Urothelium cell line (cell line): ENCODE measurements at regions not wholly inside any gene's neighbourhood (a gene's known extent, or its start where the extent isn't known, plus 50 kb on each side); places are given as distances from the start of the nearest gene placed in this dataset.
"Not testable (repeated sequence)": the region's sequence is repeated elsewhere in the genome, so short reads cannot be mapped to it uniquely, and the experiment has no call there.

Experiments used
- DNase-seq: peaks from one replicate; pipeline ENCODE4 v3.0.0; 2011; ENCODE audit warnings: low spot score, mixed read lengths
- FAIRE-seq: peaks from 2 replicates; lab custom pipeline; 2011; peaks lifted over from hg19 to GRCh38; lab: Jason Lieb, UNC

GRCh38 chr2:187676050-187676449 is 121.8 kb upstream of the TFPI start:
- DNase-seq, FAIRE-seq: not testable (repeated sequence)

- DNase-seq = no peak
- no peak for FAIRE-seq
Measured at GRCh38 chr2:187679454-187679853, 125.2 kb upstream of the TFPI start.

DNA sequence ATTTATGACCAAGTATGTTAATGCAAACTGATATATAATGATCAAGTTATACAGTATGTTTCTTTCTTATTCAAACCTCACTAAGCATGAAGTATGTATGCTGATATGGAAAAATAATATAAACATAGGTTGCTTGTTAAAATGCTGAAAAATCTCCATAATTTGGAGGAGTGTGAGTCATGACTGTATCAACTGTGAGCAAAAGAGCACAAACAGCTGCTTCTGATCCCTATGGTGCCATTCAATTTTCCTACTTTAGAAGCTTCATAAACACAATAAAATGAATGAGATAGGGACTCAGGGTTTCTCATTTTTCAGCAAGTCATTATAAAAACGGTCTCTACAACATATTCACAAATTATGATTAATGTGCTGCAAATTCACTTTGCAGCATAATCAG is 129.9 kb upstream of the TFPI start:
- no peak for DNase-seq
- no peak for FAIRE-seq

DNA sequence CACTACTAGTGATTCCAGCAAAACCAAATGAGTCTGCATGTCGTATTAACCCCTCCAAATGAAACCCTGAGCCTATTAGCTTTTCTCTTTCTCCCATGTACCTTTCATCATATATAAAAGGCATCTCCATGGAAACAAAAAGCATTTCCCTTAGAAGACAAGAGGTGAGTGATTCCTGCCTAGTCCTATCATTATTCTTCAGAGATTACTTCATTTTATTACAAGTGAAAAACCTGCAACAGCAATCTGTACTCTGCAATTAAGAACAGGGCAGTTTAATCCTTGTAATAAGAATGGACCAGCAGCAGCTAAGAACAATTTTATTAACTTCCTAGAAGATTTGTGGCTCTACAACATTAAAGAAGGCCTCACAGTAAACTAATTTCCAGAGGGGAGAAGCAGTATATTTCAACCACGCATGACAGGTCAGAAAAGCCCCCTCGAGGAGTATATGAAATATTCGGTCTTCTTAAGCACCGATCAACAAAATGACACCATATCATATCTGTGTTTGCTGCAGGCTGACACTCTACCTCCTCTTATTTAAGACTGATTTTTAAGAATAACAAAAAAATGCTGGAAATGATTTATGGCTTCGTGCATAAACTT is 132.3 kb upstream of the TFPI start:
- DNase-seq (no peak), FAIRE-seq (no peak)

DNA sequence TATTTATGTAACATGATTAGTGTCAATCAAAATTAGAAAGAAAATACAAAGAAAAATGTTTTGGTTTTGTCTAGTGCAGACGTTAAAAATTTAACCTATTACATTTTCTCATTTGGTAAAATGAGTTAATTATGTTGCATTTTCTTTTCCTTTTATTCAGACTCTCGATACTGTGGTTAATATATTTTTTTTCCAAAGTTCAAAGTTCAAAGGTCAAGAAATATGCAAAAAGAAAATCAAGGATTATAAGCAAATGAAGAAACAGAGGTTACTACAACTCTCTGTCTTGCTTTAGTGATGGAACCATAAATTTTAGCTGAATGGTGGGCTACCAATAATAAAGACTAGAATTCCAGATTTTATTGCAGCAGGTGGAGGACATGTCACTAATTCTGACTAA is 133.3 kb upstream of the TFPI start:
- FAIRE-seq = no peak
- DNase-seq = no peak

GRCh38 chr2:187689372-187689771 is 135.1 kb upstream of the TFPI start:
- DNase-seq (no peak), FAIRE-seq (no peak)

- DNase-seq = no peak
- FAIRE-seq = no peak
Measured at GRCh38 chr2:187693923-187694322, 139.7 kb upstream of the TFPI start.

DNA sequence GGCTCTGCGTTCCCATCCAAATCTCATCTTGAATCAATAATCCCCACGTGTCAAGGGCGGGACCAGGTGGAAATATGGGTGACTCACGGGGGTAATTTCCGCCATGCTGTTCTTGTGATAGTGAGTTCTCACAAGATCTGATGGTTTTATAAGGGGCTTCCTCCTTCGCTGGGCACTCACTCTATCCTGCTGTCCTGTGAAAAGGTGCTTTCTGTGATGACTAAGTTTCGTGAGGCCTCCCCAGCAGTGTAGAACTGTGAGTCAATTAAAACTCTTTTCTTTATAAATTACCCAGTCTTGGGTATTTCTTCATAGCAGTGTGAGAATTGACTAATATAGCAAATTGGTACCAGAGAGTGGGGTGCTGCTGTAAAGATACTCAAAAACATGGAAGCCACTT is 142.4 kb upstream of the TFPI start:
- DNase-seq, FAIRE-seq: not testable (repeated sequence)

DNA sequence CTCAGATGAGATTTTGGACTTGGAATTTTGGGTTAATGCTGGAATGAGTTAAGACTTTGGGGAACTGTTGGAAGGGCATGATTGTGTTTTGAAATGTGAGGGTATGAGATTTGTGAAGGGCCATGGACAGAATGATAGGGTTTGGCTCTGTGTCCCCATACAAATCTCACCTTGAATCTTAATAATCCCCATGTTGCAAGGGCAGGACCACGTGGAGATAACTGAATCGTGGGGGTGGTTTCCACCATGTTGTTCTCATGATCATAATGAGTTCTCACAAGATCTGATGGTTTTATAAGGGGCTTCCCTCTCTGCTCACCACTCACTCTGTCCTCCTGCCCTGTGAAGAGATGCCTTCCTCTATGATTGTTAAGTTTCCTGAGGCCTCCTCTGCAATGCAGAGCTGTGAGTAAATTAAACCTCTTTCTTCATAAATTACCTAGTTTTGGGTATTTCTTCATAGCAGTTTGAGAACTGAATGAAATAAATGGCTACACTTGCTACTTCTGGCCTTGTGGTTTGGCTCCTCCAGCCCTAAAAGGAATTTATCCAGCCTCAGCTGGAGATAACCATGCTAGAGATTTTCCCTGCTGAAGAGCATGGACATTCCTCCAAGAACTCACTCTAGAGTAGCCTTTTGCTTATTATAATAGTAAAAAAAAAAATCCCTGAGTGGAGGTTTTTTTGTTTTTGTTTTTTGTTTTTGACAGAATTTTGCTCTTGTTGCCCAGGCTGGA is 144.3 kb upstream of the TFPI start:
- DNase-seq = no peak
- no peak for FAIRE-seq

DNA sequence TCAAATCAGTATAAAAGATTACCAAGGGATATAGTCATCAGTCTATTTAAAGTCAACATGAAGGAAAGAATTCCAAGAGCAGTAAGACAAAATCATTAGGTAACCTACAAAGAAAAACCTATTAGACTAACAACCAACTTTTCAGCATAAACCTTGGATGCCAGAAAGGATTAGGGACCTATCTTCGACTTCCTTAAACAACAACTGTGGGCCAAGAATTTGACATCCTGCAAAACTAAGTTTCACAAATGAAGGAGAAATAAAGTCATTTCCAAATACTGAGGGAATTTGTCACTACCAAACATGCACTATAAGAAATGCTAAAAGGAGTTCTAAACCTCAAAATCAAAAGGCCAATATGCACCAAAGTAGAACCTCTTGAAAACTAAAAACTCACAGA is 147.9 kb upstream of the TFPI start:
- DNase-seq (no peak), FAIRE-seq (no peak)

- no peak for FAIRE-seq
- DNase-seq = no peak
Measured at GRCh38 chr2:187708272-187708671, 154.0 kb upstream of the TFPI start.

GRCh38 chr2:187709065-187709464 is 154.8 kb upstream of the TFPI start:
- DNase-seq (no peak), FAIRE-seq (no peak)

DNA sequence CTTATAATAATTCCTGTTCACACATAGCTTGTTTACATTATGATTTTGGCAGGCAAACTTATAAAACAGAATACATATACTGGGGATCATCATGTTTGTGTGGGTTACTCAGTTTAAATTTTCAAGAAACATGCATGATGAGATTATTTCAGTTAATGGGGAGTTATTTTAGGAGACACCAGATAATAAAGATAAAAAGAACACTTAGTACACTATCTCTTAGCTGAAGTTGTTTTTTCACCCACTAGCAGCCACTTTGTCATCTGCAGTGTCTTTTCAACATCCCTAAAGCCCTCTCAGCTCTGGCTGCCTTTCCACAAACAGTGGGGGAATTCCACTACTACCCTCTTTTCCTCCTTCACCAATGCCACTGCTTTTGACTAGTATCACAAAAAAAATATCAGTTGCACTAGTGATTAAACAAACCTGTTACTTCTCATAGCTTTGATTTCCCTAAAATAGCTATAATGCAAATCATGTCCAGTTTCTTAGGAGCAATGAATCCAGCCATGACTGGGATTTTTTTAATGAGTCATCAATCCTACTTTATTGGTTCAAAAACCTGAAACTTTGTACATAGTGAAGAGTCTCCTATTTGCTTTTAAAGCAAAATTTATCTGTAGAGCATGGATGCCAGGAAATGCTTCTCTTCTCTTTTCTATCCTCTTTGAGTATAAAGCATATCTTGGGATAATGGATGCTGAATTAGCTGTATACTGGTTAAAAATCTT is 156.7 kb upstream of the TFPI start:
- no peak for DNase-seq
- no peak for FAIRE-seq

GRCh38 chr2:187715590-187715989 is 161.4 kb upstream of the TFPI start:
- DNase-seq (no peak), FAIRE-seq (no peak)

DNA sequence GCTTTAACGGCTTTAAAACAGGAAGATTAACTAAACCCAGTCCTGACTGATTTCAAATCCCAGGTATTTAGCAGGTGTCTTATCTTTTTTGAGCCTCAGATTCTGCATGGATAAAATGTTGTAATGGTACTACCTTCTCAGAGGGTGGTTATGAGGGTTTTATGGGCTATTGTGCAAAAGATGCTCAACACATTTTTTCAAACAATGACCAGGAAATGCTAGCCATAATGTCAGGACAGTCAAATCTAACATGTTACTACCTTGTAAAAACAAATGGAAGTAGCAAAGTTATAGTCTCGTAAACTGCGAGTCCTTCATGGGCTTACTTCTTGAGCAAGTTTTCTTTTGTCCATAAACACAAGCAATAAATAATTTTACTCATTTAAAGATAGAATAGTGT is 162.1 kb upstream of the TFPI start:
- FAIRE-seq (no peak), DNase-seq (no peak)

DNA sequence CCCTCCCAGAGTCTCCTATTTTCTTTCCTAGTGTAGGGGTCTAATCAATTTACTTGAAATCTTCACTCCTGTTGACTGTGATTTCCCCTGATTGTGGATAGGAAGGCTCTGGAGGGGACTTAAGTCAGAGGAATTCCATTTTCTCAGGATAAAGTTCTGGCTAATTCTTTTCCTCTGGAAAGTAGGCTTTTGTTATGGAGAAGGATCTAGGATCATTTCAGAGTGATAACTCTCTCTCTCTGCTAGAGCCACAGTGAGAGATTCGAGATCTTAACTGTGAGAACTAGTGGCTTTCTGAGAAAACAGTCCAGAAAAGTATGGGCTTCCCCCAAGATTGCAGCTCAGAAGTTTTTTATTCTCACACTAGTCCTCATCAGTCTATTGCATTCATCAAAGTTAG is 163.9 kb upstream of the TFPI start:
- FAIRE-seq = no peak
- no peak for DNase-seq

- FAIRE-seq (no peak), DNase-seq (no peak)
Measured at GRCh38 chr2:187719510-187719909, 165.3 kb upstream of the TFPI start.

DNA sequence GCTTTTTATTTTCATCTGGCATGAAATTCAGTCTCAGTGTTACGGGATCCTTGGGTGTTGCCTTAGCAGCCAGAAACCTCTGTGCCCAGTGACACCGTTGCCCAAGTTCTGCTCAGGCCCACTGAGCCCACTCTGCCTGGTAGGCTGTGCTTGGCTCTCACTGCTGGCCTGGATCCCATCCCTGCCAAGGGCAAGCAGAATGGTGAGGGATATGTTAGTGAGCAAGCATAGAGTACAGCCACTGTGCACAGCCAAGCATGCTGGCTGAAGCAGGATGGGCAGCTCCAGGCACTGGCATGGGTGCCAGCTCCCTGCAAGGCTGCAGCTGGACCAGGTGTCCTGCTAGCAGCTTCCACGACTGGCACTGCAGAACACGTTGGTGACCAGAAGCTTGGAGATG is 194.7 kb upstream of the TFPI start:
- FAIRE-seq = peak; percentile 5

GRCh38 chr2:187749804-187750431 is 195.7 kb upstream of the TFPI start:
- DNase-seq (no peak), FAIRE-seq (no peak)

More for the DNA sequence above, 194.7 kb upstream of the TFPI start:
- DNase-seq = no peak

- FAIRE-seq = no peak
- DNase-seq = no peak
Measured at GRCh38 chr2:187768995-187769394, 214.8 kb upstream of the TFPI start.

GRCh38 chr2:187769437-187769836 is 215.2 kb upstream of the TFPI start:
- DNase-seq = no peak
- no peak for FAIRE-seq
